ENCODE measurements at regions not wholly inside any gene's neighbourhood (a gene's known extent, or its start where the extent isn't known, plus 50 kb on each side); places are given as distances from the start of the nearest gene placed in this dataset.
"Not testable (repeated sequence)": the region's sequence is repeated elsewhere in the genome, so short reads cannot be mapped to it uniquely, and the experiment has no call there.

DNA sequence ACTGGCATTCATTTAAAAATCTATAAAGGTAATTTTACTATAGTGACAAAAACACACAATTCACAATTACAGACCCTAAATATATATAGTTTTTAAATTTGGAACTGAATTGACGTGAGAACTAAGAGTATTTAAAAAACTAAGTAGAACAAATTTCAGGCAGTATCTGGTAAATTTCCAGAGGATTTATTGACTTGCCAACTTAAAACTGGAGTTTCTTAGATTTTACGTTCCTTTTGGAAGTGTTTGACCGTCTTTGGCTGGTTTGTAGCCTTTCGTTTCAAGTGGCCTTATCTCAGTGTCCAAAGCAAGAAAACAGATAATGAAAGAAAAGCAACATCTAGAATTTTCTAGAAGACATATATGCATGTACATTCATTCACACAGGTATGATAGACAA, 234.4 kb upstream of the VLDLR start:
- POLR2A ChIA-PET, result no interaction called here
- CTCF ChIA-PET, result no interaction called here

DNA sequence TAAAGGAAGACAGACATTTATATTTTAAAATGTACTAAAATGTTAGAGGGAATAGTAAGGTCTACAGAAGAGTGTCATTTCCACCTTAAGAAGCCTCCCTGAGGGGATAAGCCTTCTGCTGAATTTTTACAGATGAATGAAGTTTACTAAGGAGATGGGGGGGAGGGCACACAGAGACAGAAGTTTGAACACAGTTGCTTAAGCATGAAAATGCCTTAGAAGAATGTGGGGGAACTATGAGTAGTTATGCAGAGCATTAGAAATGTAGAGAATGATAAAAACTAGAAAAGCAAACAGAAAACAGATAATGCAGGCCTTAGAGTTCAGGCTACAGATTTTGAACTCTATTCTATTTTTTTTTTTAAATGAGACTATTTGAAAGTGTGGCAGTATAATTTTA, 232.2 kb upstream of the VLDLR start:
- CTCF ChIA-PET, result no interaction called here
- POLR2A ChIA-PET, result no interaction called here

DNA sequence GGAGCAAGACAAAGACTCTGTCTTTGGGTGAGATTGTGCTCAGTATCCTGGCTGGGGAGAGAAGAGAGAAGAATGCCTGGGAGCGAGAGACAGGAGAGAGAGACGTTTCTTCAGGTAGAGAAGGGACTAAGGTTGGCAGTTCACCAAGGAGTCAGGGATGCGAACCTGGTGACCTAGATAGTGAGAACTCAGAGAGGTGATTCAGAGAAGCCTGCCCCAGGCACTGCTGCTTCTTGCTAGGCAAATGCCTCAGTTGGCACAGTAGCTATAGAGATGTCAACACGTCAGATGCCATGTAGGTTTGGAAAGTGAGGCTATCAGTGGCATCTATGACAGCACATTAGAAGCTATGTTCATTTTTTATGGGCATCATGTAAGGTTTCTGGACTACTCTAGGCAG, 231.6 kb upstream of the VLDLR start:
- CTCF ChIA-PET, result no interaction called here
- POLR2A ChIA-PET, result no interaction called here

DNA sequence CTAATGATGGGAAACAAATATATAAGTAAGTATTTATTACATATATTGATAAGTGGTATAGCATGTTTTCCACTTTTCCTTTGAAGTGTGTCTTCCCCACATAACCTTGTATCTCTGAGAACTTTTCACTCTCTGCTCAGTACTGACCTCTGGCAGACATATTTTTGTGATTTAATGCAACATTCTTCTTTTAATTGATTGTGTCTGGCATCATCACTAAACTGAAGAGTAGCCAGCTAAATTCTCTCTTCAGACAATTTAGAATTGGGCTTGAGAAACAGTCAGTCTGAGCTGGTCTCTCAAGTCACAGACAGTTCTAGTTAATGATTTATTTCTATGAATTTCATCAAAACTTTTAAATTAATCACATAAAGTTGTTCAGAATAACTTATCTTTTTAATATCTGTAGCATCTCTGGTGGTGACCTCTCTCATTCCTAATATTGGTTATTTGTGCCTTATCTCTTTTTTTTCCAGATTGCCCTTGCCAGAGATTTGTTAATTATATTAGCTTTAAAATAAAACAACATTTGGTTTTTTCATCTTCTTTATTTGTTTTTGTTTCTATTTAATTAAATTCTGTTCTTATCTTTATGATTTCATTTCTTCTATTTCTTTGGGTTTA, 230.0 kb upstream of the VLDLR start:
- CTCF ChIA-PET, POLR2A ChIA-PET: not testable (repeated sequence)

DNA sequence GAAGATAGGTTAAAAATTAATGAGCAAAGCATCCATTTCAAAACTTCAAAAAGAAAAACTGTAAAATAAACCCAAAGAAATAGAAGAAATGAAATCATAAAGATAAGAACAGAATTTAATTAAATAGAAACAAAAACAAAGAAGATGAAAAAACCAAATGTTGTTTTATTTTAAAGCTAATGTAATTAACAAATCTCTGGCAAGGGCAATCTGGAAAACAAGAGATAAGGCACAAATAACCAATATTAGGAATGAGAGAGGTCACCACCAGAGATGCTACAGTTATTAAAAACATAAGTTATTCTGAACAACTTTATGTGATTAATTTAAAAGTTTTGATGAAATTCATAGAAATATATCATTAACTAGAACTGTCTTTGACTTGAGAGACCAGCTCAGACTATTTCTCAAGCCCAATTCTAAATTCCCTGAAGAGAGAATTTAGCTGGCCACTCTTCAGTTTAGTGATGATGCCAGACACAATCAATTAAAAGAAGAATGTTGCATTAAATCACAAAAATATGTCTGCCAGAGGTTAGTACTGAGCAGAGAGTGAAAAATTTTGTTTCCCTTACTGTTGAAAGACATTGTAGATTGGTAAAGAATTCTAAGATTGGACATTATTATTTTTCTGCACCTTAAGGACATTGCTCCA, 227.4 kb upstream of the VLDLR start:
- CTCF ChIA-PET, POLR2A ChIA-PET: not testable (repeated sequence)

DNA sequence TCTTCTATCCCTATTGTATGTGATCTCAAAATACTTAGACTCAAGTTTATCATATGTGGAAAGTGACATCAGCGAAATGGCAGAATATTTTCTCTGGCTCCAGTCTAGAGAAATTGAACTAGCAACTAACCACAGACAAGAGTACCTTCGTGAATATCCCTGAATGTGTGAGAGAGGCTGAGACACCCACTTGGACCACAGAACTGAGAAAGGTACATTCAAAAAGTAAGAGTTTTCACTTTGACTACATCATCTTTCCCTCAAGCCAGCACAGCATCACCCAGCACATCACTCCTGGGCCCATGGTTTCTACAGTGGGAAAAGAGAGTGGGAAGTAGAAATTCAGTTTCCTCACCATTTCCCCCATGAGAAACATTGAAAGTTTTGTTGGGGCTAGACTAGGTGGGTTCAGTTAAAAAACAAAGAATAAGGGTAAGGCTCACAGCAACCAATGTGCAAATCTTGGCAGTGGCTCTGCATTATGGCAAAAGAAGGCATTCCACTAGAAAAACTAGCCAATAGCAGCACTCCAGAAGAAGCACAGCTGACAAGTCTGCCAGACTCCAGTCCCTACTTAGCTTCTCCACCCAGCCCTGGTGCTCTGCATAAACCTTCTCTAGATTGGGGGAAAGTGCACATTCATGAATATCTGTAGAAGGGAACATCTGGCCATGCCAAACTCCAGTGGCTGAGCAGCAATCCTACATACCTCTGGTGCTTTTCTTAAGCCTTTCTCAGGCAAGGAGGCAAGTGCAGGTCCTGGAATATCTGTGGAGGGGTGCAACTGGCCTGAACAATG, 225.6 kb upstream of the VLDLR start:
- POLR2A ChIA-PET, result no interaction called here
- CTCF ChIA-PET, result no interaction called here

DNA sequence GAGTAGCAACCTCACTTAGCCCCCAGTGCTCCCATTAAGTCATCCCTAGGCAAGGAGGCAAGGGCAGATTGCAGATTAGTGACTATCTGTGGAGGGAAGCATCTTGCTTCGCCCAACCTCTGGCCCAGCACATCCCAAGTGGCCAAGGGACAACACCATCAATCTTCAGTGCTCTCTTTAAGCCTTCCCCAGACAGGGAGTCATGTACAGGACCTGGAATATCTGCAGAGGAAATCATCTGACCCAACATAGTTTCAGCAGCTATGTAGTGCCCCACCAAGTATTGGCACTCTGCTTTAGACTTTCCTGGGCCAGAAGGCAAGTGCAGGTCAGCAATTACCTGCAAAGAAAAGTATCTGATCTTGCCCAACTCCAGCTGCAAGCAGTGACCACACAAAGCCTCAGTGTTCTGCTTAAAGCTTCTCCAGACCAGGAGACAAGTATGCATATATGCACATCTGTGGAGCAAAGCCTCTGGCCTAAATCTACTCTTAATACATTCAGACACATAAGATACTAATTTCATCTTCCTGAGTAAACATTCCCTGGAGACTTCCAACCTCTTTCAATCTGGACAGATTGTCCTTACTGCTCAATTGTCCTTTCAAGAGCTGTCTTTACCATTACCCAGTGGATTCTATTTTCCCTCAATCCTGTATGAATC, 224.8 kb upstream of the VLDLR start:
- ChIA-PET CTCF (no interaction called here), POLR2A (no interaction called here)

DNA sequence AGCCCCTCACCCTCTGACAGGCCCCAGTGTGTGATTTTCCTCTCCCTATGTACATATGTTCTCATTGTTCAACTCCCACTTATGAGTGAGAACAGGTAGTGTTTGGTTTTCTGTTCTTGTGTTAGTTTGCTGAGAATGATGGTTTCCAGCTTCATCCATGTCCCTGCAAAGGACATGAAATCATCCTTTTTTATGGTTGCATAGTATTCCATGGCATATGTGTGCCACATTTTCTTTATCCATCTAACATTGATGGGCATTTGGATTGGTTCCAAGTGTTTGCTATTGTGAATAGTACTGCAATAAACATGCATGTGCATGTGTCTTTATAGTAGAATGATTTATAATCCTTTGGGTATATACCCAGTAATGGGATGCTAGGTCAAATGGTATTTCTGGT, 223.7 kb upstream of the VLDLR start:
- CTCF ChIA-PET, POLR2A ChIA-PET: not testable (repeated sequence)

DNA sequence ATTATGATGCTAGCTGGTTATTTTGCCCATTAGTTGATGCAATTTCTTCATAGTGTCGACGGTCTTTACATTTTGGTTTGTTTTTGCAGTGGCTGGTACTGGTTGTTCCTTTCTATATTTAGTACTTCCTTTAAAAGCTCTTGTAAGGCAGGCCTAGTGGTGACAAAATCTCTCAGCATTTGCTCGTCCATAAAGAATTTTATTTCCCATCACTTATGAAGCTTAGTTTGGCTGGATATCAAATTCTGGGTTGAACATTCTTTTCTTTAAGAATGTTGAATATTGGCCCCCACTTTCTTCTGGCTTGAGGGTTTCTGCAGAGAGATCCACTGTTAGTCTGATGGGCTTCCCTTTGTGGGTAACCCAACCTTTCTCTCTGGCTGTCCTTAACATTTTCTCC, 219.8 kb upstream of the VLDLR start:
- CTCF ChIA-PET, POLR2A ChIA-PET: not testable (repeated sequence)

DNA sequence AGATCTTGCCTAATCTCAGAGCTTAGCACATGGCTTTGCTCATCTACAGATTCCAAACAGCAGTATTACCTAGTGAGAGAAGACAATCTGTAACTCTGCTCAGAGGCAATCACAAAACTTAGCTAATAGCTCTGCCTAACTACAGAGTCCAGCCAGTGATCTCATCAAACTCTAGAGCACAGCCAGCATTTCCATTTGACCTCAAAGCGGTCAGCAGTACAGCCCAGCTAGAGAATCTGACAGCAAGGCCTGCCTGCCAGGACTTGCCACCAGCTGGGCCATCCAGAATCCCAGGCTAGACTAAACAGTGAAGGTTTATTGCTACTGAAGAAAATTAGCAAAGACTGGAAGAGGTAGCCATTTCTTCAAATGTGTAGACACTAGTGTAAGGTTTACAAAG, 217.9 kb upstream of the VLDLR start:
- ChIA-PET POLR2A (interaction anchor here (0.6 kb wide), 1 partner anchor 205 kb away, joined by 3 read pairs; no protein-coding TSS in a partner anchor), CTCF (no interaction called here)

DNA sequence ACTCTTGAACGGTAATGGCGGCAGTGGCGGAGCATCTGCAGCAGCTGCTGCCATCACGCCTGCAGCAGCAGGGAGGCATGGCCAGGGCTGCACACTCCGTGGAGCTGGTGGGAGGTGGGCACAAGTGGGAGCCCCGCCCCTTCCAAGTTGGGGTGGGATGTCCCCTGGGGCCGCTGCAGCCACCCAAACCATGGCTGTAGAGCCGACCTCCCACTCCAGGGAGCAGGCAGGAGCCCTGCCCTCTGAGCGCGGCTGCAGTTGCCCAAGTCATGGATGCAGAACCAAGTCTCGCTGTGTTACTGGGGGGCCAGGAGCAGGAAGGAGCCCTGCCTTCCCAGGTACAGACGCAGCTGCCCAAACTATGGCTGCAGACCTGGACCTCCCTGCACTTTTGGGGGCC, 215.3 kb upstream of the VLDLR start:
- CTCF ChIA-PET, result no interaction called here
- POLR2A ChIA-PET, result no interaction called here

DNA sequence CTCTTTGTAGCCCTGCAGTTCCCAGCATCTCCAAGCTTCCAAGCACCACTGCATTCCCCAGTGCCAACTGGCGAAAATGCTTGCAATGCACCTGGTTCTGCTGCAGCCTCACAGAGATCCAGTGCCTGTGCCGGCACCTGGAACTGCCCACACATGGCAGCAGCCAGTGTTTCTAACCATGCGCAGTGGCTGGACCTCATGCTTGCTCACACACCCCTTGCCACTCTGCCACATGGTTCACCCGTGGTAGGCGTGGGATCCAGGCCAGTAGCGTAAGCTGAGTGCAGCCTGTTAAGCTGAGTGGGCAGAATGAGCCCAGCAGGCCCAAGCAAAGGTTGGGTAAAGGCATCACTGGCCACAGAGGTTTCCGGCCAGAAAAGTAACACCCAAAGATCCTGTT, 214.1 kb upstream of the VLDLR start:
- CTCF ChIA-PET, result no interaction called here
- POLR2A ChIA-PET, result no interaction called here

DNA sequence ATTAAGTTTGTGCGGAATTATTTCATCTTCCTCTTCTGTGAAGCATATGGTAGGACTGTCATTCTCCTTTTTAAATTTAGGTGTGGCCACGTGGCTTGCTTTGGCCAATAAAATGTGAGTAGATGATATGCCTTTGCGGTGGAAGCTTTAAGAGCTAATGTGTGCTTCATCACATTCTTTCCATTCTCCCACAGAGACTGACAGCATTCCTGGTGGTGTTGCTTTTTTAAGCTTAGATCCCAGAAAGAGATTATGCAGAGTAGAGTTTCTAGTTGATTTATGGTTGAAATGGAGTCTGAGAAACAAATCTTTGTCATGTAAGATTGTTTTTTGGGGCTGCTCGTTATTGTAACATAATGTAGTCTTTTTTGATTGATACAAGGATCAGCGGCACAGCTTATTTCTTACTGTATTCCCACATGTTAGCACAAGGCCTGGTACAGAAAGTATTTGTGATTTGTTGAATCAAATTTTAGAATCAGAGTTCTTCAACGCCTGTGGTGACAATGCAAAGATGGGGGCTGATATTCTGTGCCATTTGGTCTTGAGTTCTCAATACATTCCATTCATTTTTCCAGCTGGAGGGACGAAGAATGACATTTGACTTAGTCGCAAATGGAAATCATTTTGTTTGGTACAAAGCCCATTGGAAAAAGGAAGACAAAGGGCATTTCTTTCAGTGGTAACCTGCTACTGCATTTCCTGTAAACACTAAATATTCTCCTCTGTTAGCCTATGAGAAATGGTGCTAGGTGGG, 209.9 kb upstream of the VLDLR start:
- CTCF ChIA-PET, result no interaction called here
- POLR2A ChIA-PET, result no interaction called here

DNA sequence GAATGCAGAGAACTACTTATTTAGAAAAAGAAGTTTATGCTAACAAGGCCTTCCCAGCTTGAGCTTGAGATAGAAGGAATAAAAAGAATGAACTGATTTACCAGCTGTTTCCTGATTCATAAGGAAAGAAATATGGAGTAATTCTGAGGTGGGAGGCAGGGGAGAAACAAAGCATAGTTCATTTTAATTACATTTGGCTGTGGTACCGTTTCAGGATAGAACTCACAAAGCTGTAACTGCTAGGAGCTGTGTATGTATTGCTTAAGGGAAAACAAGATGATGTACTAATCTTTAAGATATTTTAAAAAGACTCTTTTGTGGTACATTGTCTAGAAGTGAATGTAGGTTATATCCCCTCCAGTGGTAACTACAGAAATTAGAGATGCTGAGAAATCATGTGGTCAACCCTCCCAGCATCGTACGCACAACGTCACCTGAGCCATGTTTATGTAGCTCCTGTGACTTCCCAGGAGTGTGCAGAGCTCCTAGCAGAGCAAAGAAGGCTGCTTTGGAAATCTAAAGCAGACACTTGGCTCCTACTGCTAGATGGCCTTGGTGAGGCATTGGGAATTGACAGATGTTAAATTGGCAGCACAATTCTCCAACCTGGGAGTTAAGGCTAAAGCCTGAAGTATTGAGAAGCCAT, 208.3 kb upstream of the VLDLR start:
- CTCF ChIA-PET, result no interaction called here
- POLR2A ChIA-PET, result no interaction called here

DNA sequence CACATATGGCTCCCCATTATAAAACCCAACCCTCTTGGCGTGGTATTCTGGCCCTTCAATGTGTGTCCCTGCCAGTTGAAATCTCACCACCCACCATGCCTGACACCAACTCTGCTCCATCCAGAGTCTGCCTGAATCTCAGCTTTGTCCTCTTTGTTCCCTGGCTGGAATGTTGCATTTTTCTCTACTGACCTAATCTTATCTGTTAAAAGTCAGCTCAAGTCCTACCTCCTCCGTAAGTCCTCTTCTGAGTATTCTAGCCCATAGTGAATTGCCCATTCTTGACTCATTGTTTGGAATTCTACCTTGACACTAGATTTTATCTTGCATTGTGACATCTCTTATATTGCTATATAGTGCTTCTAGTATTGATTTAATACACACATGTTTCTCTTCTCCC, 207.1 kb upstream of the VLDLR start:
- ChIA-PET POLR2A (no interaction called here), CTCF (no interaction called here)

DNA sequence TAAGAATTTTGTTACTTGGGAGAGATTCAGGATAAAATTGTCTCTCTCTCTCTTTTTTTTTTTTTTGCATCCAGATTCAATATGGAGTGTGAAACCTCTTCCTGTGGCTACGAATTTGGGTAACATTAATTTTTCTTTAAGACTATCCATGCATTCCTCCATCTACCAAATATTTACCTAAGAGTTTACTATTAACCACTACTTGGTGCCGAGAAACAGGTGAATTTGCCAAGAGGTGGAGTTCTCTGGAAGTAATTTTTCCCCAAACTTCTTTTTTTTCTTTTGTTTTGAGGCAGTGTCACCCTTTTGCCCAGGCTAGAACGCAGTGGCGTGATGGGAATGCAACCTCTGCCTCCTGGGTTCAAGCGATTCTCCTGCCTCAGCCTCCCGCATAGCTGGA, 206.3 kb upstream of the VLDLR start:
- CTCF ChIA-PET, result no interaction called here
- POLR2A ChIA-PET, result no interaction called here

DNA sequence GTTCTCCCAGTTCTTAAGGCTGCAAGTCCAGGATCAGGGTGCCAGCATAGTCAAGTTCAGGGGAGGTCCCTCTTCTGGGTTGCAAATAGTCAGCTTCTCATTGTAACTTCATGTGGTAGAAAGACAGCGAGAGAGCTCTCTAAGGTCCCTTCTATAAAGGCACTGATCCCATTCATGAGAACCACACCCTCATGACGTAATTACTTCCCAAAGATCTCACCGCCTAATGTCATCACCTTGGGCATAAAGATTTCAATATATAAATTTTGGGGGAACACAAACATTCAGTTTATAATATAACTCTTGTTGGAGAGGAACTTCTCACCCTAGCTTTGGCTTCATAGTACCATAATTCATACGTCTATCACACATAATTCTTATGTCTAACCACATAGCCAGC, 203.9 kb upstream of the VLDLR start:
- ChIA-PET CTCF (no interaction called here), POLR2A (no interaction called here)

DNA sequence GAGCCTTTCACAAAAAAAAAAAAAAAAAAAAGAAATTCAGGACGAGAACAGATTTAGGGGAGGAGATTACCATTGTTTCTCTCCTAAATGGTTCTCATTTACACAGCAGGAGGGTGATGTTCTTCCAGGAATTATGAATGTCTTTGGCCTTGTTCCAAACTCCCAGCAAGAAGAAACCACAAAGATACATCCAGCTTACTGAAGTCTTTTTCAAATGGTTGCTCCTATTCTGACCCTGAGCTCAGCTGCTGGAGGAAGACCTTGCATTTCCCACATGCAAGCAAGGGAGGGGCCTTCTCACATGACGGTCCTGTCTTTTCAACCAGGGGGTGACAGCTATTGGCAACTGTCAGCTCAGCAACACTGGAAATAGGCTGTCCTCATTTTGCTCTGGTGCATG, 203.0 kb upstream of the VLDLR start:
- ChIA-PET CTCF (no interaction called here), POLR2A (no interaction called here)

DNA sequence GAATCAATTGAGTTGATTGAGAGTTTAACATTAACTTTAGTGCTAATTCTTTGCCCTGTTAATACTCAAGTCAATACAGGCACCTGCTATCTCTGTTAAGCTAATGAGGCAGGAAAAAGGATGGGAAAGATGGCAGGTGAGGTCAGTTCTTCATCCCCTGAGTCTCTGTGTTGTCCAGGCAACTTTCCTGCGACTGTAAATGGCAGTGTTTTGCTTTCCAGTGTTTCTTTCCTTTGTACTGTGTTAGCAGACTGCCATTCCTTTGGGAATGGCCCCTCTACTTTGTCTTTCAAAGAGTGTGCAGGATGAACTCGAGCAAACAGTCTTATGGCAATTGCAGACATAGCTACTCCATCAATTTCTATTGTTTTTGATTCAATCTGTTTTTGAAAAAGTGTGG, 202.2 kb upstream of the VLDLR start:
- ChIA-PET CTCF (no interaction called here), POLR2A (no interaction called here)

DNA sequence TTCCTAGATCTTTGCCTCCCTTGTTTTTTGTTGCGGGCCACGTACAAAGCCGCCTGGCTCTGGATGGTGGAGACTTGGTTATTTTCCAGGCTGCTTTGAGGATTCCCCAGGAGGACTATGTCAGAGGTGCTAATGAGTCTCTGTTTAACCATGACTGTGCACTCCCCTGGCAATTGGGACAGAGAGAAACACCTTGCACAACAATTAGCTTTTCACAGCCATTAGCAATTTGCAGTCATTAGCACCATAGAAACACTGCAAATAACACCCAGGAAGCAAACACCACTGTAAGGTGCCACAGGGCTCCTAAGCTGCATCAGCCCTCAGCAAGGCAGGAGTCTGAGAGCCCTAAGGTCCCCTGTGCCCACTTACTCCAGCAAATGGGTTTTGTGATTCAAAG, 201.0 kb upstream of the VLDLR start:
- POLR2A ChIA-PET, result no interaction called here
- CTCF ChIA-PET, result no interaction called here

Measured in activated CD8-positive, alpha-beta memory T cell treated with anti-CD3 and anti-CD28 coated beads for 36 hours (primary cell).